ENCODE measurements at regions not wholly inside any gene's neighbourhood (a gene's known extent, or its start where the extent isn't known, plus 50 kb on each side); places are given as distances from the start of the nearest gene placed in this dataset.

- Mint-ChIP-seq H3K27me3 (ENCODE audit: insufficient read depth, unreplicated experiment) (no peaks in the 10 kb centered on the region), H3K4me1 (ENCODE audit: insufficient read depth, unreplicated experiment) (no peaks in the 10 kb centered on the region), H3K36me3 (ENCODE audit: insufficient read depth, unreplicated experiment) (no peaks in the 10 kb centered on the region), H3K4me3 (ENCODE audit: unreplicated experiment) (no peak overlapping the region), H3K27ac (ENCODE audit: low read depth, unreplicated experiment) (no peak overlapping the region), H3K9me3 (ENCODE audit: unreplicated experiment) (no peaks in the 10 kb centered on the region)
- no peak for TF ChIP-seq CTCF (IDR thresholded peaks at IDR 0.05; ENCODE audit: unreplicated experiment)
- no peak for DNase-seq (ENCODE audit: unreplicated experiment)
- ChIA-PET CTCF (no interaction called here), POLR2A (interaction anchor here (0.7 to 0.9 kb wide), 2 partner anchors 536 to 541 kb away, joined by 3 to 4 read pairs; no protein-coding TSS in a partner anchor)
- intact Hi-C loops (cut with micrococcal nuclease) = no loop called here
- no TSS peak for BruUV-seq (replicated peaks)
These were observed 540.5 kb upstream of the CITED2 start for GRCh38 chr6:139914910-139915309.

GRCh38 chr6:139912735-139913400, 538.4 kb upstream of the CITED2 start:
- Mint-ChIP-seq H3K36me3 (ENCODE audit: insufficient read depth, unreplicated experiment) (no peaks in the 10 kb centered on the region), H3K27me3 (ENCODE audit: insufficient read depth, unreplicated experiment) (no peaks in the 10 kb centered on the region), H3K4me3 (ENCODE audit: unreplicated experiment) (no peak overlapping the region), H3K4me1 (ENCODE audit: insufficient read depth, unreplicated experiment) (no peaks in the 10 kb centered on the region), H3K27ac (ENCODE audit: low read depth, unreplicated experiment) (no peak overlapping the region), H3K9me3 (ENCODE audit: unreplicated experiment) (peaks cover under 1% of the 10 kb centered on the region)
- BruUV-seq (replicated peaks) = no TSS peak
- ChIA-PET CTCF (interaction anchor here (1.0 kb wide), 1 partner anchor 9 kb away, joined by 3 read pairs; no protein-coding TSS in a partner anchor), POLR2A (interaction anchor here (1.2 kb wide), 1 partner anchor 18 kb away, joined by 4 read pairs; no protein-coding TSS in a partner anchor)
- no peak for TF ChIP-seq CTCF (IDR thresholded peaks at IDR 0.05; ENCODE audit: unreplicated experiment)
- intact Hi-C loops (cut with micrococcal nuclease) = no loop called here
- DNase-seq (ENCODE audit: unreplicated experiment) = no peak

DNA sequence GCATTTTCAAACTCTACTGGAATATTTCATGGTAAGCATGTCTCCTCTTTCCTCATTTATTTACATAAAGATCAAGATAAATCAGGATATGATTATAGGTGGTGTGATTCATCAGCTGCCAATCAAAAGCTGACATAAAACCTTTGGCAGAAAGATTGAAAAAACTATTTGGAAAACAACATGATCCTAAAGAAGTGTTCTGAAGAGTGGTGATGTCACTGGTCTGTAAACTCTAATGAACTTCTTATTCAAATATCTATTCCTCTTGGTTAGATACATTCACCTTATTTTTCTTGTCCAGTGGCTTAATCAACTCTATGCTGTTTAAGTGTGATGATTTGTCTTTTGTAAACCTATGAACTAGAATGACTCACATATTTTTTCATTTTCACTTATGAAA, 535.5 kb upstream of the CITED2 start:
- no peaks in the 10 kb centered on the region for H3K4me1 Mint-ChIP-seq (ENCODE audit: insufficient read depth, unreplicated experiment)
- no peaks in the 10 kb centered on the region for H3K36me3 Mint-ChIP-seq (ENCODE audit: insufficient read depth, unreplicated experiment)
- H3K27me3 Mint-ChIP-seq (ENCODE audit: insufficient read depth, unreplicated experiment) = no peaks in the 10 kb centered on the region
- no TSS peak for BruUV-seq (replicated peaks)
- H3K4me3 Mint-ChIP-seq (ENCODE audit: unreplicated experiment) = no peak overlapping the region
- H3K27ac Mint-ChIP-seq (ENCODE audit: low read depth, unreplicated experiment) = peak overlapping the region; percentile 4
- CTCF ChIA-PET = interaction anchor here (0.7 kb wide), 1 partner anchor 35 kb away, joined by 3 read pairs; no protein-coding TSS in a partner anchor
- no peak for DNase-seq (ENCODE audit: unreplicated experiment)
- H3K9me3 Mint-ChIP-seq (ENCODE audit: unreplicated experiment) = peaks cover 7% of the 10 kb centered on the region
- no peak for TF ChIP-seq CTCF (IDR thresholded peaks at IDR 0.05; ENCODE audit: unreplicated experiment)
- intact Hi-C loops (cut with micrococcal nuclease) = no loop called here
- POLR2A ChIA-PET = interaction anchor here (0.6 to 1.3 kb wide), 2 partner anchors 535 to 648 kb away, joined by 3 to 5 read pairs; no protein-coding TSS in a partner anchor

GRCh38 chr6:139905404-139906052, 531.1 kb upstream of the CITED2 start:
- H3K4me1 Mint-ChIP-seq (ENCODE audit: insufficient read depth, unreplicated experiment) = no peaks in the 10 kb centered on the region
- H3K27ac Mint-ChIP-seq (ENCODE audit: low read depth, unreplicated experiment) = no peak overlapping the region
- no TSS peak for BruUV-seq (replicated peaks)

More at GRCh38 chr6:139905404-139906052, 531.1 kb upstream of the CITED2 start:
- no peak for TF ChIP-seq CTCF (IDR thresholded peaks at IDR 0.05; ENCODE audit: unreplicated experiment)
- no peak for DNase-seq (ENCODE audit: unreplicated experiment)
- Mint-ChIP-seq H3K4me3 (ENCODE audit: unreplicated experiment) (no peak overlapping the region), H3K9me3 (ENCODE audit: unreplicated experiment) (peaks cover 7% of the 10 kb centered on the region), H3K36me3 (ENCODE audit: insufficient read depth, unreplicated experiment) (no peaks in the 10 kb centered on the region), H3K27me3 (ENCODE audit: insufficient read depth, unreplicated experiment) (no peaks in the 10 kb centered on the region)
- ChIA-PET POLR2A (interaction anchor here (0.7 kb wide), 1 partner anchor 227 kb away, joined by 3 read pairs; no protein-coding TSS in a partner anchor), CTCF (no interaction called here)
- intact Hi-C loops (cut with micrococcal nuclease) = no loop called here

Data from MCF 10A (cell line).